GM23338 (cell line): ENCODE measurements at regions not wholly inside any gene's neighbourhood (a gene's known extent, or its start where the extent isn't known, plus 50 kb on each side); places are given as distances from the start of the nearest gene placed in this dataset.

Experiments
- ATAC-seq: fragments of 200-7000 bp; cut with Tn5 transposase; 3 replicates; pipeline ENCODE4 v1.9.1; 2020
- DNase-seq: peaks from one replicate; pipeline ENCODE4 v3.0.0-alpha.2; 2015; ENCODE audit warnings: low spot score
- H2AFZ ChIP-seq: fragments of 200-600 bp; sonication (generic); 2 replicates; pipeline ENCODE4 v1.8.0; 2016; ENCODE audit warnings: antibody characterized with exemption, mild to moderate bottlenecking, moderate library complexity
- H3F3A ChIP-seq: fragments of 200-600 bp; sonication (generic); replicated peaks from 2 replicates; pipeline ENCODE4 v1.8.0; 2017; ENCODE audit warnings: antibody characterized with exemption, mixed run types, low read depth
- H3K27ac ChIP-seq: fragments of 200-600 bp; sonication (generic); 2 replicates; pipeline ENCODE4 v1.6.1; 2016; ENCODE audit warnings: low read depth
- H3K27me3 ChIP-seq: fragments of 200-600 bp; sonication (generic); 2 replicates; pipeline ENCODE4 v1.8.0; 2016; ENCODE audit warnings: mild to moderate bottlenecking, mixed run types, moderate library complexity; ENCODE audit not compliant: insufficient read depth
- H3K36me3 ChIP-seq: fragments of 200-600 bp; sonication (generic); 2 replicates; pipeline ENCODE4 v1.8.0; 2016; ENCODE audit warnings: mild to moderate bottlenecking; ENCODE audit not compliant: insufficient read depth
- H3K4me1 ChIP-seq: fragments of 200-600 bp; sonication (generic); 2 replicates; pipeline ENCODE4 v1.8.0; 2016; ENCODE audit warnings: mild to moderate bottlenecking, moderate library complexity; ENCODE audit not compliant: insufficient read depth
- H3K4me2 ChIP-seq: fragments of 200-600 bp; sonication (generic); 2 replicates; pipeline ENCODE4 v1.7.1; 2017; ENCODE audit warnings: mixed run types
- H3K4me3 ChIP-seq: fragments of 200-600 bp; sonication (generic); 2 replicates; pipeline ENCODE4 v1.6.1; 2016; ENCODE audit warnings: mixed run types
- H3K79me2 ChIP-seq: fragments of 200-600 bp; sonication (generic); replicated peaks from 2 replicates; pipeline ENCODE4 v1.8.0; 2017; ENCODE audit warnings: mild to moderate bottlenecking; ENCODE audit not compliant: insufficient read depth
- H3K9me2 ChIP-seq: fragments of 200-600 bp; sonication (generic); 2 replicates; pipeline ENCODE4 v1.8.0; 2017; ENCODE audit not compliant: insufficient read depth
- H4K20me1 ChIP-seq: fragments of 200-600 bp; sonication (generic); replicated peaks from 2 replicates; pipeline ENCODE4 v1.8.0; 2017; ENCODE audit warnings: mild to moderate bottlenecking; ENCODE audit not compliant: insufficient read depth
- H3K27ac Mint-ChIP-seq: 2 replicates; pipeline ENCODE4 v1.8.0; 2020; ENCODE audit warnings: inconsistent platforms, mild to moderate bottlenecking, moderate library complexity, mixed read lengths
- H3K27me3 Mint-ChIP-seq: 3 replicates; pipeline ENCODE4 v1.8.0; 2022; ENCODE audit warnings: low read depth, mild to moderate bottlenecking, moderate library complexity, mixed read lengths, inconsistent platforms; ENCODE audit not compliant: insufficient read depth, poor library complexity
- H3K36me3 Mint-ChIP-seq: 3 replicates; pipeline ENCODE4 v1.8.0; 2021; ENCODE audit warnings: low read depth, mild to moderate bottlenecking, inconsistent platforms, moderate library complexity, mixed read lengths
- H3K4me1 Mint-ChIP-seq: 3 replicates; pipeline ENCODE4 v1.8.0; 2020; ENCODE audit warnings: mild to moderate bottlenecking, inconsistent platforms, mixed read lengths
- H3K4me3 Mint-ChIP-seq: 3 replicates; pipeline ENCODE4 v1.8.0; 2021; ENCODE audit warnings: moderate library complexity, mild to moderate bottlenecking, inconsistent platforms, mixed read lengths
- H3K9me3 Mint-ChIP-seq: 3 replicates; pipeline ENCODE4 v1.8.0; 2020; ENCODE audit warnings: moderate library complexity, mild to moderate bottlenecking, inconsistent platforms, mixed read lengths
- CREB1 ChIP-seq: fragments of 250-450 bp; sonication (Bioruptor Pico); IDR thresholded peaks from 2 replicates; pipeline ENCODE4 v1.5.0; 2020; ENCODE audit warnings: low read depth, mild to moderate bottlenecking, moderate library complexity
- CTCF ChIP-seq, 2 experiments: fragments of 200-600 bp in 1 of 2; sonication (generic) in 1 of 2; conservative IDR thresholded peaks; 2 replicates each; pipeline versions ENCODE4 v1.5.1 to v1.6.1; 2016 to 2017; ENCODE audit warnings: antibody characterized with exemption in 2 of 2, low read depth in 2 of 2, mild to moderate bottlenecking in 2 of 2, moderate library complexity in 1 of 2
- EZH2 ChIP-seq: fragments of 200-600 bp; sonication (generic); IDR thresholded peaks from one replicate; pipeline ENCODE4 v1.8.0; 2017; ENCODE audit warnings: antibody characterized with exemption, mild to moderate bottlenecking, low read depth; ENCODE audit not compliant: unreplicated experiment
- EZH2phosphoT487 ChIP-seq: fragments of 200-600 bp; sonication (generic); IDR thresholded peaks from one replicate; pipeline ENCODE4 v1.8.1; 2018; ENCODE audit warnings: antibody characterized with exemption; ENCODE audit not compliant: unreplicated experiment
- JUNB ChIP-seq: IDR thresholded peaks from one replicate; pipeline ENCODE4 v1.6.1; 2016; ENCODE audit warnings: antibody characterized with exemption; ENCODE audit not compliant: unreplicated experiment
- NANOG ChIP-seq: IDR thresholded peaks from 2 replicates; pipeline ENCODE4 v1.6.1; 2016; ENCODE audit warnings: antibody characterized with exemption, borderline replicate concordance
- POLR2AphosphoS5 ChIP-seq: IDR thresholded peaks from 2 replicates; pipeline ENCODE4 v1.6.1; 2016; ENCODE audit warnings: antibody characterized with exemption, low read depth
- REST ChIP-seq: IDR thresholded peaks from one replicate; pipeline ENCODE4 v1.6.1; 2018; ENCODE audit warnings: antibody characterized with exemption; ENCODE audit not compliant: unreplicated experiment
- STAT1 ChIP-seq: IDR thresholded peaks from one replicate; pipeline ENCODE4 v1.6.1; 2016; ENCODE audit warnings: antibody characterized with exemption; ENCODE audit not compliant: unreplicated experiment
- ZNF114 ChIP-seq: fragments of 250-450 bp; sonication (Bioruptor Pico); IDR thresholded peaks from 2 replicates; pipeline ENCODE4 v1.5.0; 2020; ENCODE audit warnings: mild to moderate bottlenecking, moderate library complexity
- ZNF331 ChIP-seq: fragments of 250-450 bp; sonication (Bioruptor Pico); IDR thresholded peaks from 2 replicates; pipeline ENCODE4 v1.5.0; 2020; ENCODE audit warnings: low read depth, mild to moderate bottlenecking, moderate library complexity
- TF ChIP-seq, protein P1 (sequence below): IDR thresholded peaks from 2 replicates; pipeline ENCODE4 v1.6.1; 2016; ENCODE audit warnings: antibody characterized with exemption

DNA sequence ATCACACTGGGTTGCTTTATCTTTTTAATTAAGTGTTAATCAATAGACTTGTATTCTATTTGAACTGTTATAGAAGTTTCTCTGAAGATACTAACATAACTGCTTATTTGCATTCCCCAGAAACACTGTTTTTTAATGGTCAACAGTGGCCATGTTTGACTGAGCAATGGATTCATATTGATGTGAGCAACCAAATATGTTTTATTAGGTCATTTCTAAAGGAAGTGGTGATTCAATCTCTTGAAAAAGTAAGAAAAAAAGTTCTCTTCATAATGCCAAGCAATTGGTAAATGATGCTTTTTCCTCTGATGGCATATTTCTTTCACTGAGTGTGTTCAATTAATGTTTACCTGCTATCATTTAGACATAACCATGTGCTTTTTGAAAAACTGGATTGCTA lies 593.0 kb upstream of the CITED2 start (continued):
- TF ChIP-seq REST = no peak
- TF ChIP-seq CREB1 = no peak
- TF ChIP-seq CTCF (conservative IDR thresholded peaks at IDR 0.05; ENCODE audit: low read depth in 2 of 2) = no peak
- no peak for TF ChIP-seq EZH2

GRCh38 chr6:139965393-139965792 lies 590.9 kb upstream of the CITED2 start:
- DNase-seq = peak; percentile 27

More at GRCh38 chr6:139965393-139965792, 590.9 kb upstream of the CITED2 start:
- H2AFZ ChIP-seq = no peak overlapping the region
- Mint-ChIP-seq H3K27me3 (no peaks in the 10 kb centered on the region), H3K4me3 (no peak overlapping the region), H3K4me1 (peaks cover 17% of the 10 kb centered on the region; the same call in 2 of the 3 replicates), H3K36me3 (0 out of 3 replicates have a peak, but pooled peaks cover 3% of the 10 kb centered on the region), H3K9me3 (no peaks in the 10 kb centered on the region), H3K27ac (no peak overlapping the region)
- no peak overlapping the region for H3K4me2 ChIP-seq
- H3F3A ChIP-seq = no peaks in the 10 kb centered on the region
- no peak overlapping the region for H3K4me3 ChIP-seq
- no peak for TF ChIP-seq EZH2
- TF ChIP-seq NANOG = no peak
- TF ChIP-seq, protein P1, sequence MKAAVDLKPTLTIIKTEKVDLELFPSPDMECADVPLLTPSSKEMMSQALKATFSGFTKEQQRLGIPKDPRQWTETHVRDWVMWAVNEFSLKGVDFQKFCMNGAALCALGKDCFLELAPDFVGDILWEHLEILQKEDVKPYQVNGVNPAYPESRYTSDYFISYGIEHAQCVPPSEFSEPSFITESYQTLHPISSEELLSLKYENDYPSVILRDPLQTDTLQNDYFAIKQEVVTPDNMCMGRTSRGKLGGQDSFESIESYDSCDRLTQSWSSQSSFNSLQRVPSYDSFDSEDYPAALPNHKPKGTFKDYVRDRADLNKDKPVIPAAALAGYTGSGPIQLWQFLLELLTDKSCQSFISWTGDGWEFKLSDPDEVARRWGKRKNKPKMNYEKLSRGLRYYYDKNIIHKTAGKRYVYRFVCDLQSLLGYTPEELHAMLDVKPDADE = no peak
- no peak for TF ChIP-seq POLR2AphosphoS5
- TF ChIP-seq JUNB = no peak
- TF ChIP-seq REST = no peak
- TF ChIP-seq ZNF114 (CRISPR knock-in tag) = no peak
- no peak for TF ChIP-seq ZNF331
- TF ChIP-seq EZH2phosphoT487 = no peak
- no peak for TF ChIP-seq STAT1
- no peak for TF ChIP-seq CTCF (conservative IDR thresholded peaks at IDR 0.05; ENCODE audit: low read depth in 2 of 2)
- no peak for TF ChIP-seq CREB1
- H3K4me1 ChIP-seq = peaks cover 16% of the 10 kb centered on the region; the same call in 1 of the 2 replicates
- H3K36me3 ChIP-seq = no peaks in the 10 kb centered on the region
- H3K27me3 ChIP-seq = no peaks in the 10 kb centered on the region
- ATAC-seq = no peak
- H3K27ac ChIP-seq = no peak overlapping the region
- no peaks in the 10 kb centered on the region for H4K20me1 ChIP-seq
- no peaks in the 10 kb centered on the region for H3K9me2 ChIP-seq
- H3K79me2 ChIP-seq = no peaks in the 10 kb centered on the region
